Liver (tissue), 8 donors: ENCODE measurements at regions not wholly inside any gene's neighbourhood (a gene's known extent, or its start where the extent isn't known, plus 50 kb on each side); places are given as distances from the start of the nearest gene placed in this dataset.

Experiments used
- DNase-seq: peaks from one replicate; pipeline ENCODE4 v3.0.0-alpha.2; 2017; ENCODE audit warnings: low spot score
- H3K27ac ChIP-seq, 2 donors: one replicate each; pipeline ENCODE4 v1.7.0; 2013; ENCODE audit warnings: inconsistent platforms in 2 of 2, low read length in 2 of 2, control low read depth in 1 of 2, low read depth in 1 of 2, mild to moderate bottlenecking in 1 of 2
- H3K27me3 ChIP-seq, 4 donors: one replicate each; pipeline versions ENCODE4 v1.6.1 to v1.7.0; 2013; ENCODE audit warnings: low read length in 3 of 4, inconsistent platforms in 1 of 4, mild to moderate bottlenecking in 1 of 4, moderate library complexity in 1 of 4; ENCODE audit not compliant: control insufficient read depth in 4 of 4, insufficient read depth in 4 of 4
- H3K36me3 ChIP-seq, 4 donors: one replicate each; pipeline versions ENCODE4 v1.6.1 to v1.7.0; 2013; ENCODE audit warnings: low read length in 3 of 4, mild to moderate bottlenecking in 3 of 4, low read depth in 1 of 4, moderate library complexity in 1 of 4; ENCODE audit not compliant: control insufficient read depth in 4 of 4, insufficient read depth in 3 of 4
- H3K4me1 ChIP-seq, 4 donors: one replicate each; pipeline versions ENCODE4 v1.6.1 to v1.7.0; 2013; ENCODE audit warnings: low read length in 3 of 4, mild to moderate bottlenecking in 3 of 4, moderate library complexity in 1 of 4; ENCODE audit not compliant: control insufficient read depth in 4 of 4, insufficient read depth in 4 of 4
- H3K4me3 ChIP-seq, 3 donors: one replicate each; pipeline versions ENCODE4 v1.6.1 to v1.7.0; 2013; ENCODE audit warnings: low read length in 3 of 3, control low read depth in 1 of 3, low read depth in 1 of 3, mild to moderate bottlenecking in 1 of 3
- H3K9ac ChIP-seq, 2 donors: one replicate each; pipeline ENCODE4 v1.7.0; 2013; ENCODE audit warnings: low read length in 2 of 2, mild to moderate bottlenecking in 2 of 2, moderate library complexity in 2 of 2, control low read depth in 1 of 2, low read depth in 1 of 2
- H3K9me3 ChIP-seq, 4 donors: one replicate each; pipeline versions ENCODE4 v1.6.1 to v1.7.0; 2013; ENCODE audit warnings: low read length in 3 of 4; ENCODE audit not compliant: control insufficient read depth in 4 of 4
- ATF3 ChIP-seq: IDR thresholded peaks from 2 replicates; pipeline ENCODE4 v1.6.1; 2016; ENCODE audit warnings: antibody characterized with exemption
- CTCF ChIP-seq: fragments of 150-350 bp; IDR thresholded peaks from 2 replicates; pipeline ENCODE4 v1.5.1; 2017; ENCODE audit warnings: improper control_type of control experiment, low read depth, low read length; ENCODE audit not compliant: missing input control
- EGR1 ChIP-seq, 2 donors: IDR thresholded peaks; 2 replicates each; pipeline ENCODE4 v1.6.1; 2016 to 2018; ENCODE audit warnings: antibody characterized with exemption in 2 of 2, low read depth in 2 of 2
- FOXA2 ChIP-seq: IDR thresholded peaks from 2 replicates; pipeline ENCODE4 v1.6.1; 2016; ENCODE audit warnings: antibody characterized with exemption
- GABPA ChIP-seq, 2 donors: IDR thresholded peaks in 1 of 2; conservative IDR thresholded peaks in 1 of 2; 2 replicates each; pipeline ENCODE4 v1.6.1; 2016; ENCODE audit warnings: antibody characterized with exemption in 2 of 2, mild to moderate bottlenecking in 1 of 2, moderate library complexity in 1 of 2
- HNF4A ChIP-seq, 2 donors: conservative IDR thresholded peaks; 2 replicates each; pipeline ENCODE4 v1.6.1; 2016; ENCODE audit warnings: antibody characterized with exemption in 2 of 2, mild to moderate bottlenecking in 2 of 2
- HNF4G ChIP-seq: IDR thresholded peaks from 2 replicates; pipeline ENCODE4 v1.6.1; 2016; ENCODE audit warnings: antibody characterized with exemption
- JUND ChIP-seq, 2 donors: IDR thresholded peaks; 2 replicates each; pipeline ENCODE4 v1.6.1; 2016; ENCODE audit warnings: antibody characterized with exemption in 2 of 2
- NR2F2 ChIP-seq: IDR thresholded peaks from 2 replicates; pipeline ENCODE4 v1.6.1; 2016; ENCODE audit warnings: antibody characterized with exemption
- RAD21 ChIP-seq, 2 donors: IDR thresholded peaks; 2 replicates each; pipeline ENCODE4 v1.6.1; 2016; ENCODE audit warnings: antibody characterized with exemption in 2 of 2, mild to moderate bottlenecking in 2 of 2
- RXRA ChIP-seq, 2 donors: IDR thresholded peaks; 2 replicates each; pipeline ENCODE4 v1.6.1; 2017 to 2018; ENCODE audit warnings: antibody characterized with exemption in 2 of 2, mild to moderate bottlenecking in 1 of 2
- SP1 ChIP-seq: IDR thresholded peaks from 2 replicates; pipeline ENCODE4 v1.6.1; 2018; ENCODE audit warnings: antibody characterized with exemption, mild to moderate bottlenecking
- TAF1 ChIP-seq: conservative IDR thresholded peaks from 2 replicates; pipeline ENCODE4 v1.6.1; 2016; ENCODE audit warnings: antibody characterized with exemption, mild to moderate bottlenecking
- YY1 ChIP-seq: IDR thresholded peaks from 2 replicates; pipeline ENCODE4 v1.6.1; 2016; ENCODE audit warnings: antibody characterized with exemption, mild to moderate bottlenecking
- ZBTB33 ChIP-seq: IDR thresholded peaks from 2 replicates; pipeline ENCODE4 v1.6.1; 2016; ENCODE audit warnings: antibody characterized with exemption
- WGBS: extraction: QIAGEN DNeasy Blood & Tissue Kit; methylation state at CpG from one replicate; pipeline ENCODE4 v1.1.7; 2013; 5-methylcytosine and 5-hydroxymethylcytosine counted together
- TF ChIP-seq, protein P1 (sequence below): IDR thresholded peaks from 2 replicates; pipeline ENCODE4 v1.6.1; 2016; ENCODE audit warnings: antibody characterized with exemption, mild to moderate bottlenecking
- donor health status: healthy.
- donor health status: healthy.
- donor health status: healthy.
- donor health status: healthy.
- donor health status: healthy.

GRCh38 chr6:34646714-34647113 is 49.9 kb downstream of the ILRUN start:
- H3K9ac ChIP-seq, result no peak overlapping the region
- 96% methylated on average over 2 of the region's 2 CpGs for WGBS
- no peaks in the 10 kb centered on the region for H3K9me3 ChIP-seq
- peaks cover 5 to 16% (median 10%) of the 10 kb centered on the region in 4 donors for H3K36me3 ChIP-seq
- no peak overlapping the region for H3K27ac ChIP-seq
- H3K4me3 ChIP-seq, result no peak overlapping the region
- no peak for TF ChIP-seq RAD21 (IDR thresholded peaks at IDR 0.05)
- TF ChIP-seq JUND (IDR thresholded peaks at IDR 0.05), result no peak
- no peak for TF ChIP-seq HNF4G
- TF ChIP-seq RXRA (IDR thresholded peaks at IDR 0.05), result no peak
- no peak for TF ChIP-seq ZBTB33
- no peak for TF ChIP-seq SP1
- TF ChIP-seq GABPA (IDR thresholded peaks at IDR 0.05 in 1 of 2, conservative IDR thresholded peaks at IDR 0.05 in 1 of 2), result no peak
- TF ChIP-seq ATF3, result no peak
- TF ChIP-seq CTCF, result no peak
- TF ChIP-seq, protein P1, sequence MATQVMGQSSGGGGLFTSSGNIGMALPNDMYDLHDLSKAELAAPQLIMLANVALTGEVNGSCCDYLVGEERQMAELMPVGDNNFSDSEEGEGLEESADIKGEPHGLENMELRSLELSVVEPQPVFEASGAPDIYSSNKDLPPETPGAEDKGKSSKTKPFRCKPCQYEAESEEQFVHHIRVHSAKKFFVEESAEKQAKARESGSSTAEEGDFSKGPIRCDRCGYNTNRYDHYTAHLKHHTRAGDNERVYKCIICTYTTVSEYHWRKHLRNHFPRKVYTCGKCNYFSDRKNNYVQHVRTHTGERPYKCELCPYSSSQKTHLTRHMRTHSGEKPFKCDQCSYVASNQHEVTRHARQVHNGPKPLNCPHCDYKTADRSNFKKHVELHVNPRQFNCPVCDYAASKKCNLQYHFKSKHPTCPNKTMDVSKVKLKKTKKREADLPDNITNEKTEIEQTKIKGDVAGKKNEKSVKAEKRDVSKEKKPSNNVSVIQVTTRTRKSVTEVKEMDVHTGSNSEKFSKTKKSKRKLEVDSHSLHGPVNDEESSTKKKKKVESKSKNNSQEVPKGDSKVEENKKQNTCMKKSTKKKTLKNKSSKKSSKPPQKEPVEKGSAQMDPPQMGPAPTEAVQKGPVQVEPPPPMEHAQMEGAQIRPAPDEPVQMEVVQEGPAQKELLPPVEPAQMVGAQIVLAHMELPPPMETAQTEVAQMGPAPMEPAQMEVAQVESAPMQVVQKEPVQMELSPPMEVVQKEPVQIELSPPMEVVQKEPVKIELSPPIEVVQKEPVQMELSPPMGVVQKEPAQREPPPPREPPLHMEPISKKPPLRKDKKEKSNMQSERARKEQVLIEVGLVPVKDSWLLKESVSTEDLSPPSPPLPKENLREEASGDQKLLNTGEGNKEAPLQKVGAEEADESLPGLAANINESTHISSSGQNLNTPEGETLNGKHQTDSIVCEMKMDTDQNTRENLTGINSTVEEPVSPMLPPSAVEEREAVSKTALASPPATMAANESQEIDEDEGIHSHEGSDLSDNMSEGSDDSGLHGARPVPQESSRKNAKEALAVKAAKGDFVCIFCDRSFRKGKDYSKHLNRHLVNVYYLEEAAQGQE, result no peak
- TF ChIP-seq YY1, result no peak
- no peak for TF ChIP-seq NR2F2
- no peak for TF ChIP-seq FOXA2
- no peak for TF ChIP-seq EGR1 (IDR thresholded peaks at IDR 0.05; ENCODE audit: low read depth in 2 of 2)
- H3K27me3 ChIP-seq, result no peaks in the 10 kb centered on the region
- DNase-seq, result no peak
- peaks cover 2 to 15% (median 4%) of the 10 kb centered on the region in 4 donors for H3K4me1 ChIP-seq

DNA sequence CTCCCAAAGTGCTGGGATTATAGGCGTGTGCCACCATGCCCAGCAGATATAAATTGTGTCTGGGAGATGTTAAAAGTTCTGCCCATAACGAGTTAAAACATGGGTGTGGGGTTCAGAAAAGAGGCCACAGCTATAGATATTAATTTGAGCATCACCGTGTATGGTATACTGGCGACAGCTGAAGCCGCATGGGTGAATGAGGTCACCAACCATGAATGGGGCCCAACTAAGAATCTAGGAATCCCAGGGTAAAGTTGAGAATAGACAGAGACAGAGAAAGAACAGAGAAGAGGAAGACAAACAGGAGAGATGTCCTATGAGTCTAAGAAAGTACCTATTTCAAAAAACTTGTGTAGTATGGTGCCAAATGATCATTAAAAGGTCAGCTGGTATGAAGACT is 50.9 kb downstream of the ILRUN start:
- Histone ChIP-seq H3K9me3 (no peaks in the 10 kb centered on the region), H3K27ac (no peak overlapping the region), H3K4me3 (no peak overlapping the region), H3K4me1 (peaks cover 0 to 10% (median under 1%) of the 10 kb centered on the region in 4 donors), H3K27me3 (no peaks in the 10 kb centered on the region), H3K36me3 (peaks cover 5 to 16% (median 10%) of the 10 kb centered on the region in 4 donors), H3K9ac (no peak overlapping the region)
- no peak for DNase-seq
- TF ChIP-seq RAD21 (IDR thresholded peaks at IDR 0.05), result no peak
- no peak for TF ChIP-seq RXRA (IDR thresholded peaks at IDR 0.05)
- no peak for TF ChIP-seq JUND (IDR thresholded peaks at IDR 0.05)
- no peak for TF ChIP-seq EGR1 (IDR thresholded peaks at IDR 0.05; ENCODE audit: low read depth in 2 of 2)
- TF ChIP-seq YY1, result no peak
- TF ChIP-seq SP1, result no peak
- TF ChIP-seq, protein P1, result no peak
- TF ChIP-seq NR2F2, result no peak
- TF ChIP-seq HNF4A (conservative IDR thresholded peaks at IDR 0.05), result no peak
- no peak for TF ChIP-seq TAF1
- 96% methylated on average over 5 of the region's 5 CpGs for WGBS
